Keratinocyte (primary cell): ENCODE measurements at regions not wholly inside any gene's neighbourhood (a gene's known extent, or its start where the extent isn't known, plus 50 kb on each side); places are given as distances from the start of the nearest gene placed in this dataset.

Experiments
- DNase-seq: peaks from one replicate; pipeline ENCODE4 v3.0.0-alpha.2; 2011; ENCODE audit warnings: low read depth, missing footprints, low spot score
- FAIRE-seq: peaks from 2 replicates; lab custom pipeline; 2011; peaks lifted over from hg19 to GRCh38; lab: Jason Lieb, UNC
- H2AFZ ChIP-seq: 2 replicates; pipeline ENCODE4 v1.6.0; 2012; ENCODE audit warnings: low read length, control low read depth, inconsistent platforms; ENCODE audit not compliant: control insufficient read depth
- H3K27ac ChIP-seq: 2 replicates; pipeline ENCODE4 v1.5.1; 2011; ENCODE audit warnings: low read length; ENCODE audit not compliant: control insufficient read depth, insufficient read depth
- H3K27me3 ChIP-seq: 3 replicates; pipeline ENCODE4 v1.6.0; 2011; ENCODE audit warnings: low read length; ENCODE audit not compliant: control insufficient read depth, insufficient read depth; ENCODE audit errors: extremely low read depth
- H3K36me3 ChIP-seq, 2 experiments: 2 replicates in 1 of 2; 3 replicates in 1 of 2; pipeline ENCODE4 v1.5.1; 2011; ENCODE audit warnings: low read length in 2 of 2, mild to moderate bottlenecking in 1 of 2; ENCODE audit not compliant: control insufficient read depth in 2 of 2, insufficient read depth in 2 of 2; ENCODE audit errors: extremely low read depth in 1 of 2
- H3K4me1 ChIP-seq: 3 replicates; pipeline ENCODE4 v1.5.1; 2011; ENCODE audit warnings: low read length; ENCODE audit not compliant: control insufficient read depth, insufficient read depth; ENCODE audit errors: extremely low read depth
- H3K4me2 ChIP-seq: 3 replicates; pipeline ENCODE4 v1.6.0; 2011; ENCODE audit warnings: low read depth, low read length; ENCODE audit not compliant: control insufficient read depth, insufficient read depth; ENCODE audit errors: extremely low read depth
- H3K4me3 ChIP-seq, 3 experiments: fragments of 200-600 bp in 1 of 3; sonication (generic) in 1 of 3; 2 replicates in 2 of 3; 3 replicates in 1 of 3; pipeline ENCODE4 v1.5.1; 2011 to 2016; ENCODE audit warnings: low read length in 3 of 3, mild to moderate bottlenecking in 3 of 3, control low read depth in 2 of 3, inconsistent platforms in 1 of 3, low read depth in 1 of 3, mixed read lengths in 1 of 3, mixed run types in 1 of 3, moderate library complexity in 1 of 3; ENCODE audit not compliant: control insufficient read depth in 2 of 3, insufficient read depth in 2 of 3; ENCODE audit errors: extremely low read depth in 1 of 3
- H3K79me2 ChIP-seq: 2 replicates; pipeline ENCODE4 v1.6.0; 2012; ENCODE audit warnings: low read length; ENCODE audit not compliant: control insufficient read depth, insufficient read depth
- H3K9ac ChIP-seq: 3 replicates; pipeline ENCODE4 v1.6.0; 2011; ENCODE audit warnings: low read length; ENCODE audit not compliant: control insufficient read depth, insufficient read depth; ENCODE audit errors: extremely low read depth
- H3K9me1 ChIP-seq: 3 replicates; pipeline ENCODE4 v1.6.0; 2011; ENCODE audit warnings: low read length; ENCODE audit not compliant: control insufficient read depth, insufficient read depth; ENCODE audit errors: extremely low read depth
- H3K9me3 ChIP-seq: 2 replicates; pipeline ENCODE4 v1.5.1; 2012; ENCODE audit warnings: low read depth, low read length; ENCODE audit not compliant: control insufficient read depth
- H4K20me1 ChIP-seq: 3 replicates; pipeline ENCODE4 v1.6.0; 2011; ENCODE audit warnings: low read length; ENCODE audit not compliant: control insufficient read depth, insufficient read depth; ENCODE audit errors: extremely low read depth
- CTCF ChIP-seq, 3 experiments: IDR thresholded peaks in 1 of 3; conservative IDR thresholded peaks in 1 of 3; optimal IDR thresholded peaks in 1 of 3; 2 replicates in 2 of 3; 3 replicates in 1 of 3; pipeline versions ENCODE3 to v1.5.1; 2011; ENCODE audit warnings: low read length in 3 of 3, mild to moderate bottlenecking in 3 of 3, moderate library complexity in 2 of 3, control low read depth in 1 of 3, inconsistent platforms in 1 of 3; ENCODE audit not compliant: insufficient read depth in 2 of 3; ENCODE audit errors: extremely low read depth in 1 of 3
- EZH2 ChIP-seq: IDR thresholded peaks from one replicate; pipeline ENCODE4 v1.6.1; 2012; ENCODE audit warnings: inconsistent platforms, mild to moderate bottlenecking, low read length, moderate library complexity
- dilution Hi-C: fragments of 300-500 bp; cut with MboI; formaldehyde crosslinking; loops from one replicate; pipeline ENCODE4 v1.7.0; 2020; ENCODE audit warnings: low sequenced_read_pairs; ENCODE audit not compliant: extremely low pct_ligation_motif_present

- dilution Hi-C loops: no loop called here
- Histone ChIP-seq H3K4me2 (no peak overlapping the region), H3K9me1 (no peaks in the 10 kb centered on the region), H3K4me1 (no peaks in the 10 kb centered on the region), H3K36me3 (no peaks in the 10 kb centered on the region), H3K9me3 (no peaks in the 10 kb centered on the region), H3K27ac (no peak overlapping the region), H2AFZ (no peak overlapping the region), H3K9ac (no peak overlapping the region), H3K4me3 (no peak overlapping the region), H4K20me1 (no peaks in the 10 kb centered on the region), H3K79me2 (no peaks in the 10 kb centered on the region), H3K27me3 (no peaks in the 10 kb centered on the region)
- TF ChIP-seq CTCF (optimal IDR thresholded peaks at IDR 0.05 in 1 of 3, IDR thresholded peaks at IDR 0.05 in 1 of 3, conservative IDR thresholded peaks at IDR 0.05 in 1 of 3; ENCODE audit: extremely low read depth in 1 of 3, insufficient read depth in 2 of 3, low read length in 3 of 3) (no peak), EZH2 (no peak)
- DNase-seq: no peak
- no peak for FAIRE-seq
These were observed 313.8 kb downstream of the S1PR1 start for GRCh38 chr1:101550581-101550980.

GRCh38 chr1:101566883-101567538, 330.2 kb downstream of the S1PR1 start:
- Histone ChIP-seq H3K36me3 (no peaks in the 10 kb centered on the region), H3K4me2 (no peak overlapping the region), H3K27me3 (no peaks in the 10 kb centered on the region), H3K79me2 (no peaks in the 10 kb centered on the region), H3K9me1 (no peaks in the 10 kb centered on the region), H3K4me1 (no peaks in the 10 kb centered on the region), H3K4me3 (no peak overlapping the region), H3K9ac (no peak overlapping the region), H4K20me1 (no peaks in the 10 kb centered on the region), H3K27ac (no peak overlapping the region), H3K9me3 (no peaks in the 10 kb centered on the region), H2AFZ (no peak overlapping the region)
- DNase-seq: no peak
- no peak for FAIRE-seq
- TF ChIP-seq EZH2 (no peak), CTCF (optimal IDR thresholded peaks at IDR 0.05 in 1 of 3, IDR thresholded peaks at IDR 0.05 in 1 of 3, conservative IDR thresholded peaks at IDR 0.05 in 1 of 3; ENCODE audit: extremely low read depth in 1 of 3, insufficient read depth in 2 of 3, low read length in 3 of 3) (no peak)
- dilution Hi-C loops: no loop called here
